ENCODE measurements at regions not wholly inside any gene's neighbourhood (a gene's known extent, or its start where the extent isn't known, plus 50 kb on each side); places are given as distances from the start of the nearest gene placed in this dataset.

DNA sequence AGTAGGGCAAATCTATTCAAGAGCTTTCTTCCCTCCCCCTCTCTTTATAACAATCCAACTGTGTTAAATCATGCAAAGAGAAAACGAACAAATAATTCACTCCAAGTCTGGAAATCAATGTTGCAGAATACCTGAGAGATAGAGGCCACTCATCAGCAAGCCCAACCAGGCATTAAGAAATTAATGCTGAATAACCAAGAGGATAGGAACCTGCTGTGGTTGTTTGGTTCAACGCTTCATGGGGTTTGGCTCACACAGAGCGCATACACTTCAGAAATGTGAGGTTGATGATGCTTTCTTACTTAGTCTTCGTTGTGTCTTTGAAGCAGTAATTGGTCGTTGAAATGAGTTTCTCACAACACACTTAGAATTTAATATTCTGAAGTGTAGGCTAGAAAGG is 1540.0 kb upstream of the PABPC4L start:
- no peaks in the 10 kb centered on the region for H3K27me3 ChIP-seq (ENCODE audit: low read length)
- no peak overlapping the region for H2AFZ ChIP-seq (ENCODE audit: low read length)
- no peak for ATAC-seq
- ChIA-PET CTCF (no interaction called here), POLR2A (ENCODE audit: unreplicated experiment) (interaction anchor here (0.6 kb wide), 1 partner anchor 159 kb away, joined by 3 read pairs; no protein-coding TSS in a partner anchor)
- H4K20me1 ChIP-seq (ENCODE audit: low read length): no peaks in the 10 kb centered on the region
- H3K4me3 ChIP-seq (ENCODE audit: low read length): no peak overlapping the region
- H3K36me3 ChIP-seq (ENCODE audit: low read depth, low read length): no peaks in the 10 kb centered on the region
- H3F3A ChIP-seq (ENCODE audit: low read length, unreplicated experiment): no peaks in the 10 kb centered on the region
- no peak for DNase-seq
- H3K9ac ChIP-seq (ENCODE audit: low read length): no peak overlapping the region
- TF ChIP-seq EZH2phosphoT487 (IDR thresholded peaks at IDR 0.05; ENCODE audit: borderline replicate concordance, low read length) (no peak), EZH2 (IDR thresholded peaks at IDR 0.05; ENCODE audit: low read length, unreplicated experiment) (no peak)
- TF ChIP-seq, protein P1, sequence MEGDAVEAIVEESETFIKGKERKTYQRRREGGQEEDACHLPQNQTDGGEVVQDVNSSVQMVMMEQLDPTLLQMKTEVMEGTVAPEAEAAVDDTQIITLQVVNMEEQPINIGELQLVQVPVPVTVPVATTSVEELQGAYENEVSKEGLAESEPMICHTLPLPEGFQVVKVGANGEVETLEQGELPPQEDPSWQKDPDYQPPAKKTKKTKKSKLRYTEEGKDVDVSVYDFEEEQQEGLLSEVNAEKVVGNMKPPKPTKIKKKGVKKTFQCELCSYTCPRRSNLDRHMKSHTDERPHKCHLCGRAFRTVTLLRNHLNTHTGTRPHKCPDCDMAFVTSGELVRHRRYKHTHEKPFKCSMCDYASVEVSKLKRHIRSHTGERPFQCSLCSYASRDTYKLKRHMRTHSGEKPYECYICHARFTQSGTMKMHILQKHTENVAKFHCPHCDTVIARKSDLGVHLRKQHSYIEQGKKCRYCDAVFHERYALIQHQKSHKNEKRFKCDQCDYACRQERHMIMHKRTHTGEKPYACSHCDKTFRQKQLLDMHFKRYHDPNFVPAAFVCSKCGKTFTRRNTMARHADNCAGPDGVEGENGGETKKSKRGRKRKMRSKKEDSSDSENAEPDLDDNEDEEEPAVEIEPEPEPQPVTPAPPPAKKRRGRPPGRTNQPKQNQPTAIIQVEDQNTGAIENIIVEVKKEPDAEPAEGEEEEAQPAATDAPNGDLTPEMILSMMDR (conservative IDR thresholded peaks at IDR 0.05; ENCODE audit: low read depth, low read length): no peak
- H3K27ac ChIP-seq (ENCODE audit: low read length): no peak overlapping the region
- BruUV-seq (replicated peaks): no TSS peak
- H3K9me3 ChIP-seq (ENCODE audit: low read length): no peaks in the 10 kb centered on the region
- no peak overlapping the region for H3K4me2 ChIP-seq (ENCODE audit: low read length)
- H3K79me2 ChIP-seq (ENCODE audit: low read length): no peaks in the 10 kb centered on the region
- H3K9me2 ChIP-seq (replicated peaks; ENCODE audit: low read length): no peaks in the 10 kb centered on the region
- H3K4me1 ChIP-seq (ENCODE audit: insufficient read depth, low read length): peaks cover 9% of the 10 kb centered on the region; the same call in 1 of the 2 replicates
- intact Hi-C loops (cut with micrococcal nuclease): no loop called here

DNA sequence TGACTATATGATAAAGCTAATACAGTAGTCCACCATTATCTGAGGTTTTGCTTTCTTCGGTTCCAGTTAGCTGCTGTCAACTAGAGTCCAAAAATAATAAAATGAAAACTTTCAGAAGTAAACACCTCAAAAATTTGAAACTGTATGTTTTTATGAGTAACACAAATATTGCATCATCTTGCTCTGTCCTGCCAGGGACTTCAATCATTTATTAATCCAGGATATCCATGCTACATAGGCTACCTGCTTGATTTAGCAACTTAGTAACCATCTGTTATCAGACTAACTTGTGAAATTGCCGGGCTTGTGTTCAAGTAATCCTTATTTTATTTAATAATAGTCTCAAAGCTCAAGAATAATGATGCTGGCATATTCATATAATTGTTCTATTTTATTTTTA is 1537.8 kb upstream of the PABPC4L start:
- ATAC-seq (peak; percentile 62), DNase-seq (peak; percentile 51)
- Histone ChIP-seq H3K9me2 (replicated peaks; ENCODE audit: low read length) (no peaks in the 10 kb centered on the region), H3F3A (ENCODE audit: low read length, unreplicated experiment) (no peaks in the 10 kb centered on the region), H2AFZ (ENCODE audit: low read length) (no peak overlapping the region), H3K27me3 (ENCODE audit: low read length) (no peaks in the 10 kb centered on the region), H3K9me3 (ENCODE audit: low read length) (no peaks in the 10 kb centered on the region), H4K20me1 (ENCODE audit: low read length) (no peaks in the 10 kb centered on the region), H3K4me3 (ENCODE audit: low read length) (no peak overlapping the region), H3K79me2 (ENCODE audit: low read length) (no peaks in the 10 kb centered on the region), H3K4me2 (ENCODE audit: low read length) (peak overlapping the region; percentile 5; the same call in 1 of the 2 replicates), H3K27ac (ENCODE audit: low read length) (no peak overlapping the region), H3K36me3 (ENCODE audit: low read depth, low read length) (no peaks in the 10 kb centered on the region), H3K9ac (ENCODE audit: low read length) (no peak overlapping the region), H3K4me1 (ENCODE audit: insufficient read depth, low read length) (peaks cover 9% of the 10 kb centered on the region; the same call in 1 of the 2 replicates)
- ChIA-PET POLR2A (ENCODE audit: unreplicated experiment) (no interaction called here), CTCF (no interaction called here)
- TF ChIP-seq, protein P1 (conservative IDR thresholded peaks at IDR 0.05; ENCODE audit: low read depth, low read length): no peak
- no peak for TF ChIP-seq EZH2 (IDR thresholded peaks at IDR 0.05; ENCODE audit: low read length, unreplicated experiment)
- TF ChIP-seq EZH2phosphoT487 (IDR thresholded peaks at IDR 0.05; ENCODE audit: borderline replicate concordance, low read length): no peak
- no TSS peak for BruUV-seq (replicated peaks)
- intact Hi-C loops (cut with micrococcal nuclease): no loop called here

DNA sequence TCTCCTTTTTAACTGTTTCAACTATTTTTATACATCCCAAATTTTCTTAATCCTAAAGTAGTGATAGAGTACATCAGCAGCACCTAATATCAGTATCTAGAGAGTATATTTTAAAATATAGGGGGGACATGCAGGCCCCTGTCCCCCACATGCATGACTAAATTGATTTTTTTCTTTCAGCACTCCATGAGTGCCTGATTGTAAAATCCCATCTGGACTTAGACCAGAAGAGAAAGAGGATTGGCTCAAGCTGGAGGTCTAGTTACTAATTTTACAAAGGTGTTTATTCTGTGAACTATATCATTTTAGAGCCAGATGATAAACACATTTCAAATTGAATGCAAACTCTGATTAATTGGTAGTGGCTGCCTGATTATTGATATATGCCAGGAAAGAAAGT is 1533.9 kb upstream of the PABPC4L start:
- ChIA-PET POLR2A (ENCODE audit: unreplicated experiment) (no interaction called here), CTCF (no interaction called here)
- Histone ChIP-seq H3K4me1 (ENCODE audit: insufficient read depth, low read length) (peaks cover 9% of the 10 kb centered on the region; the same call in 1 of the 2 replicates), H3K9me3 (ENCODE audit: low read length) (no peaks in the 10 kb centered on the region), H3K9ac (ENCODE audit: low read length) (no peak overlapping the region), H3K9me2 (replicated peaks; ENCODE audit: low read length) (no peaks in the 10 kb centered on the region), H4K20me1 (ENCODE audit: low read length) (no peaks in the 10 kb centered on the region), H3K79me2 (ENCODE audit: low read length) (no peaks in the 10 kb centered on the region), H3F3A (ENCODE audit: low read length, unreplicated experiment) (no peaks in the 10 kb centered on the region), H2AFZ (ENCODE audit: low read length) (no peak overlapping the region), H3K36me3 (ENCODE audit: low read depth, low read length) (no peaks in the 10 kb centered on the region), H3K4me3 (ENCODE audit: low read length) (no peak overlapping the region), H3K4me2 (ENCODE audit: low read length) (no peak overlapping the region), H3K27ac (ENCODE audit: low read length) (no peak overlapping the region), H3K27me3 (ENCODE audit: low read length) (no peaks in the 10 kb centered on the region)
- ATAC-seq: no peak
- BruUV-seq (replicated peaks): no TSS peak
- TF ChIP-seq EZH2 (IDR thresholded peaks at IDR 0.05; ENCODE audit: low read length, unreplicated experiment) (no peak), EZH2phosphoT487 (IDR thresholded peaks at IDR 0.05; ENCODE audit: borderline replicate concordance, low read length) (no peak)
- TF ChIP-seq, protein P1 (conservative IDR thresholded peaks at IDR 0.05; ENCODE audit: low read depth, low read length): no peak
- intact Hi-C loops (cut with micrococcal nuclease): no loop called here
- no peak for DNase-seq
